CD14-positive monocyte (primary cell): ENCODE measurements at regions not wholly inside any gene's neighbourhood (a gene's known extent, or its start where the extent isn't known, plus 50 kb on each side); places are given as distances from the start of the nearest gene placed in this dataset.

Source experiments
- DNase-seq, 3 donors: peaks; one replicate each; pipeline ENCODE4 v3.0.0-alpha.2; 2011 to 2022
- H2AFZ ChIP-seq: 2 replicates; pipeline ENCODE4 v1.6.0; 2012; ENCODE audit warnings: mild to moderate bottlenecking, low read depth, low read length, inconsistent platforms; ENCODE audit not compliant: insufficient read depth, poor library complexity, severe bottlenecking
- H3K27ac ChIP-seq, 2 donors: 1 replicate in 1 of 2; 2 replicates in 1 of 2; pipeline ENCODE4 v1.5.1; 2012 to 2013; ENCODE audit warnings: low read length in 2 of 2, control low read depth in 1 of 2, inconsistent platforms in 1 of 2, low read depth in 1 of 2, mild to moderate bottlenecking in 1 of 2
- H3K27me3 ChIP-seq, 2 donors: one replicate each; pipeline versions ENCODE4 v1.6.0 to v1.6.1; 2011 to 2013; ENCODE audit warnings: low read length in 2 of 2; ENCODE audit not compliant: control insufficient read depth in 2 of 2, insufficient read depth in 2 of 2
- H3K36me3 ChIP-seq, 2 donors: replicated peaks in 1 of 2; 1 replicate in 1 of 2; 2 replicates in 1 of 2; pipeline versions ENCODE4 v1.5.1 to v1.6.1; 2012 to 2013; ENCODE audit warnings: low read length in 2 of 2, control low read depth in 1 of 2, inconsistent platforms in 1 of 2, mild to moderate bottlenecking in 1 of 2; ENCODE audit not compliant: insufficient read depth in 2 of 2, control insufficient read depth in 1 of 2
- H3K4me1 ChIP-seq, 2 donors: 1 replicate in 1 of 2; 2 replicates in 1 of 2; pipeline versions ENCODE4 v1.5.1 to v1.6.1; 2012 to 2013; ENCODE audit warnings: low read length in 2 of 2, control low read depth in 1 of 2, inconsistent platforms in 1 of 2, mild to moderate bottlenecking in 1 of 2, moderate library complexity in 1 of 2; ENCODE audit not compliant: insufficient read depth in 2 of 2, control insufficient read depth in 1 of 2
- H3K4me2 ChIP-seq: replicated peaks from 2 replicates; pipeline ENCODE3; 2012; ENCODE audit warnings: low read length, moderate library complexity, mild to moderate bottlenecking; ENCODE audit not compliant: poor library complexity, severe bottlenecking; ENCODE audit errors: extremely low read depth
- H3K4me3 ChIP-seq, 3 experiments: fragments of 200-600 bp in 1 of 3; sonication (generic) in 1 of 3; replicated peaks in 1 of 3; 1 replicate in 2 of 3; 2 replicates in 1 of 3; pipeline ENCODE4 v1.5.1; 2011 to 2013; ENCODE audit warnings: low read length in 3 of 3, mild to moderate bottlenecking in 3 of 3, control low read depth in 2 of 3, low read depth in 2 of 3, inconsistent platforms in 1 of 3, moderate library complexity in 1 of 3
- H3K79me2 ChIP-seq: 2 replicates; pipeline ENCODE4 v1.6.0; 2012; ENCODE audit warnings: mild to moderate bottlenecking, control low read depth, inconsistent platforms, low read length, moderate library complexity; ENCODE audit not compliant: insufficient read depth
- H3K9ac ChIP-seq: 2 replicates; pipeline ENCODE4 v1.6.0; 2017; ENCODE audit warnings: low read length, mild to moderate bottlenecking; ENCODE audit not compliant: insufficient read depth, poor library complexity, severe bottlenecking
- H3K9me3 ChIP-seq, 2 donors: replicated peaks in 1 of 2; 1 replicate in 1 of 2; 2 replicates in 1 of 2; pipeline versions ENCODE4 v1.5.1 to v1.6.1; 2012 to 2013; ENCODE audit warnings: low read length in 2 of 2, control low read depth in 1 of 2; ENCODE audit not compliant: control insufficient read depth in 1 of 2, insufficient read depth in 1 of 2
- H4K20me1 ChIP-seq: 2 replicates; pipeline ENCODE4 v1.6.0; 2012; ENCODE audit warnings: mild to moderate bottlenecking, low read length, control low read depth, moderate library complexity; ENCODE audit not compliant: insufficient read depth
- H3K27ac Mint-ChIP-seq, 7 donors: one replicate each; pipeline ENCODE4 v1.8.0; 2020; ENCODE audit warnings: mild to moderate bottlenecking in 7 of 7, mixed read lengths in 7 of 7, moderate library complexity in 6 of 7, inconsistent platforms in 2 of 7
- H3K27me3 Mint-ChIP-seq, 3 donors: one replicate each; pipeline ENCODE4 v1.8.0; 2021 to 2022; ENCODE audit warnings: low read depth in 3 of 3, mild to moderate bottlenecking in 3 of 3, mixed read lengths in 3 of 3, moderate library complexity in 3 of 3, inconsistent platforms in 1 of 3
- H3K36me3 Mint-ChIP-seq, 2 donors: one replicate each; pipeline ENCODE4 v1.8.0; 2020; ENCODE audit warnings: mixed read lengths in 2 of 2, inconsistent platforms in 1 of 2, mild to moderate bottlenecking in 1 of 2
- H3K4me1 Mint-ChIP-seq: one replicate; pipeline ENCODE4 v1.8.0; 2020; ENCODE audit warnings: mild to moderate bottlenecking, mixed read lengths
- H3K4me3 Mint-ChIP-seq, 2 donors: one replicate each; pipeline ENCODE4 v1.8.0; 2020; ENCODE audit warnings: mild to moderate bottlenecking in 2 of 2, mixed read lengths in 2 of 2, moderate library complexity in 1 of 2
- H3K9me3 Mint-ChIP-seq, 7 donors: one replicate each; pipeline ENCODE4 v1.8.0; 2020 to 2022; ENCODE audit warnings: mixed read lengths in 7 of 7, mild to moderate bottlenecking in 6 of 7, moderate library complexity in 6 of 7, inconsistent platforms in 2 of 7
- CTCF ChIP-seq: fragments of 200-600 bp; IDR thresholded peaks from one replicate; pipeline ENCODE4 v1.8.0; 2022; ENCODE audit warnings: antibody characterized with exemption, mild to moderate bottlenecking
- WGBS: methylation state at CpG from one replicate; pipeline ENCODE4 v1.1.5; 2013; ENCODE audit warnings: missing lambda C conversion rate; ENCODE audit not compliant: insufficient coverage; 5-methylcytosine and 5-hydroxymethylcytosine counted together
- intact Hi-C, 2 donors: fragments of 100-400 bp; cut with micrococcal nuclease; formaldehyde crosslinking; loops; one replicate each; pipeline versions ENCODE4 v1.15.0 to v1.15.1; 2023

DNA sequence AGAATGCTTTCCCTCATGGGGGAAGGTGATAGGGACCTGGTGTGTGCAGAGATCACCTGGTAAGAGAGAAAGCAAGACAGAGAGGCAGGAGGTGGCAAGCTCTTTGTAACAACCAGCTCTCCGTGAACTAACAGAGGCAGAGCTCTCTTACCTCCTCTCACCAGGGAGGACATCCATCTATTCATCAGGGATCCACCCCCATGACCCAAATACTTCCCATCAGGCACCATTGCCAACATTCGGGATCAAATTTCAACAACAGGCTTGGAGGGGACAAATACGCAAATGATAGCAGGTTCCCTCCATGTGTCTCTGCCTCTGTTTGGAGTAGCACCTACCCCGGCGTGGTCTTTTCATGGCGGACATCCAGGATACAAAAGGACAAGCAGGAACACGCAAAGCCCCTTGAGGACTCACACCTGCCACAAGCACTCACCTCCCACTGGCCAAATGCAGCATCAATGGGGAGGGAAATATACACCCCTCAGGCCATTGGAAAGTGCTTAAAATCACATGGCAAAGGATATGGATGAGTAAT is 431.2 kb upstream of the AUTS2 start:
- Histone ChIP-seq H3K79me2 (no peaks in the 10 kb centered on the region), H3K4me1 (no peaks in the 10 kb centered on the region), H3K9ac (no peak overlapping the region), H3K27me3 (no peaks in the 10 kb centered on the region), H3K4me2 (no peak overlapping the region), H3K36me3 (no peaks in the 10 kb centered on the region), H2AFZ (no peak overlapping the region), H3K4me3 (no peak overlapping the region), H4K20me1 (no peaks in the 10 kb centered on the region), H3K9me3 (no peaks in the 10 kb centered on the region), H3K27ac (no peak overlapping the region)
- TF ChIP-seq CTCF, result no peak
- Mint-ChIP-seq H3K36me3 (no peaks in the 10 kb centered on the region), H3K27ac (no peak overlapping the region), H3K4me3 (no peak overlapping the region), H3K9me3 (peaks cover 0 to 6% (median 2%) of the 10 kb centered on the region in 7 donors), H3K4me1 (no peaks in the 10 kb centered on the region), H3K27me3 (peaks cover 0 to 3% (median 1%) of the 10 kb centered on the region in 3 donors)
- intact Hi-C loops, result no loop called here
- WGBS, result 93% methylated on average over 4 of the region's 7 CpGs
- no peak for DNase-seq

- Histone ChIP-seq H4K20me1 (no peaks in the 10 kb centered on the region), H3K27ac (no peak overlapping the region), H3K27me3 (no peaks in the 10 kb centered on the region), H3K4me2 (no peak overlapping the region), H3K4me3 (no peak overlapping the region), H3K9ac (no peak overlapping the region), H3K36me3 (no peaks in the 10 kb centered on the region), H2AFZ (no peak overlapping the region), H3K4me1 (no peaks in the 10 kb centered on the region), H3K9me3 (no peaks in the 10 kb centered on the region), H3K79me2 (no peaks in the 10 kb centered on the region)
- 89% methylated on average over 1 of the region's 1 CpG for WGBS
- Mint-ChIP-seq H3K27ac (no peak overlapping the region), H3K9me3 (peaks cover 0 to 9% (median 2%) of the 10 kb centered on the region in 7 donors), H3K4me1 (no peaks in the 10 kb centered on the region), H3K27me3 (peaks cover 0 to 11% (median 1%) of the 10 kb centered on the region in 3 donors), H3K36me3 (no peaks in the 10 kb centered on the region), H3K4me3 (no peak overlapping the region)
- DNase-seq, result no peak
- TF ChIP-seq CTCF, result no peak
- intact Hi-C loops, result no loop called here
These were observed 428.9 kb upstream of the AUTS2 start for GRCh38 chr7:69169386-69169785.
